ENCODE measurements at regions not wholly inside any gene's neighbourhood (a gene's known extent, or its start where the extent isn't known, plus 50 kb on each side); places are given as distances from the start of the nearest gene placed in this dataset.

DNA sequence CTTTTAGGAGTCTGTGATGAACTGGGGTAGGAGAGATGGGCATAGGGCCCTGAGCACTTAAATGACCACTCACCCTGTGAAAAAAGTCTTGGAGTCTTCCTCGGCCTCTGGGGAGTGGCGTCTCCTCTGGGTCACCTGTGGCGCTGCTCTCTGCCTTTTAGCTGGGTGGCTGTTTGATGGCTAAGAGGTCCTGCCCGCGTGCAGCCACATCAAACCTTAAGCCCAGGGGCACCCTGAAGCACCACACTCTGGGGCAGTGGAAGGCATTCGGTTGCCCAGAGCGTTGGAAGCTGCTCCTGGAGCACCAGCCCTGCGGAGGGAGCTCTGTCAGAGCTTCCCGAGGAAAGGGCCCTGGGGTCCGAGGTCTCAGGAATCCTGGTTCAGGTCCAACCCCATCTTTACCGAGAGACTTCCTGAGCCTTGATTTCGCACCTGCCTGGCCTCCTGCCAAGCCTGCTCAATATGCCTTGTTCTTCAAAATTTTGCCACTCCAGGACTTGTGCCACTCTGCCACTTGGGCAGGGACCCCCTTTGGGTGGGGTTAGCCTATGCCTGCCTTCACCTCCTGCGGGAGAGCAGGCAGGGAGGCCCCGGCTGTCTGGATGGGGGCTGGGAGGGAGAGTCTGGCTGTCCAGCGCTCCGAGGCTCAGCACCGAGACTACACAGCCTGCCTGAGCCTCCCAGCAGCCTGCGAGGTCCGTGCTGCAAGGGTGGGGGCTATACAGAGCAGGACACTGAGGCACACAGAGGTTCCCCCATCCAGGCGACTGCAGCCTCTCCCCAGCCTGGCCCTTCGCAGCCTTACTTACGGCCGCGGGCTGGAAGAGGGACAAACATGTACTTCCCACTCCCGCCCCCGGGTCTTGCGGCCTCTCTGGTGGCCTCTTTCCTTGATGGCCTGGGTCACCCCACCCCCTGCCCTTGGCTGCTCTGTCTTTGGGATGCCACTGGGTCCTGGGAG, 63.4 kb upstream of the RNU6ATAC start:
- H3K4me1 ChIP-seq: peaks cover 18 to 39% (median 20%) of the 10 kb centered on the region in 3 donors
- H3K27ac ChIP-seq: no peak overlapping the region
- H3K27me3 ChIP-seq: peaks cover 0 to 59% (median 0%) of the 10 kb centered on the region in 4 donors
- DNase-seq: no peak
- TF ChIP-seq, protein P1, sequence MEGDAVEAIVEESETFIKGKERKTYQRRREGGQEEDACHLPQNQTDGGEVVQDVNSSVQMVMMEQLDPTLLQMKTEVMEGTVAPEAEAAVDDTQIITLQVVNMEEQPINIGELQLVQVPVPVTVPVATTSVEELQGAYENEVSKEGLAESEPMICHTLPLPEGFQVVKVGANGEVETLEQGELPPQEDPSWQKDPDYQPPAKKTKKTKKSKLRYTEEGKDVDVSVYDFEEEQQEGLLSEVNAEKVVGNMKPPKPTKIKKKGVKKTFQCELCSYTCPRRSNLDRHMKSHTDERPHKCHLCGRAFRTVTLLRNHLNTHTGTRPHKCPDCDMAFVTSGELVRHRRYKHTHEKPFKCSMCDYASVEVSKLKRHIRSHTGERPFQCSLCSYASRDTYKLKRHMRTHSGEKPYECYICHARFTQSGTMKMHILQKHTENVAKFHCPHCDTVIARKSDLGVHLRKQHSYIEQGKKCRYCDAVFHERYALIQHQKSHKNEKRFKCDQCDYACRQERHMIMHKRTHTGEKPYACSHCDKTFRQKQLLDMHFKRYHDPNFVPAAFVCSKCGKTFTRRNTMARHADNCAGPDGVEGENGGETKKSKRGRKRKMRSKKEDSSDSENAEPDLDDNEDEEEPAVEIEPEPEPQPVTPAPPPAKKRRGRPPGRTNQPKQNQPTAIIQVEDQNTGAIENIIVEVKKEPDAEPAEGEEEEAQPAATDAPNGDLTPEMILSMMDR (IDR thresholded peaks at IDR 0.05): no peak
- TF ChIP-seq POLR2A (IDR thresholded peaks at IDR 0.05): no peak
- intact Hi-C loops (cut with DNase I): no loop called here
- no peaks in the 10 kb centered on the region for H3K9me3 ChIP-seq
- no peaks in the 10 kb centered on the region for H3K36me3 ChIP-seq
- WGBS, 2 donors: 45 to 59% methylated on average over 2 to 15 of the region's 27 CpGs
- no peak overlapping the region for H3K4me3 ChIP-seq

DNA sequence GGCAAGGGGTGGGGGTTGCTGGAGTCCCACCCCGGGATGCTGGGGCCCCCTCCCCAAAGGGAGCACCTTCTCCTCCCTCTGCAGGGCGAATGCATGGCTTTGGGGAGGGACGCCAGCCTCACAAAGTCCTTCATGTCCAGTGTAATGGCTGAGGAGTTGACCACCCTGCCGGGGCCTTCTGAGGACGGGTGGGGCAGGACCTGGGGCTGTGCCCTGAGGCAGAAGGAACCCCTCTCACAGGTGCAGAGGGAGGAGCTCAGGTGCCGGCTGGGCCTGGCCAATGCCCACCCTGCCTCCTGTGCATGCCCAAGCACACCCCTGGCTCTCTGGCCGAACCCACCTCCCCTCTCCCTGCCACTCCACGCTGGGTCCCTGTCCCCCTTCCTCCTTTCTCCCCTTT, 64.3 kb upstream of the RNU6ATAC start:
- intact Hi-C loops (cut with DNase I): no loop called here
- Histone ChIP-seq H3K27ac (no peak overlapping the region), H3K36me3 (no peaks in the 10 kb centered on the region), H3K4me1 (peaks cover 18 to 48% (median 25%) of the 10 kb centered on the region in 3 donors), H3K9me3 (no peaks in the 10 kb centered on the region), H3K27me3 (peaks cover 0 to 68% (median 0%) of the 10 kb centered on the region in 4 donors), H3K4me3 (no peak overlapping the region)
- 40 to 78% methylated on average over 1 to 3 of the region's 8 CpGs for WGBS, 2 donors
- no peak for DNase-seq
- TF ChIP-seq POLR2A (IDR thresholded peaks at IDR 0.05): no peak
- TF ChIP-seq, protein P1 (IDR thresholded peaks at IDR 0.05): no peak

DNA sequence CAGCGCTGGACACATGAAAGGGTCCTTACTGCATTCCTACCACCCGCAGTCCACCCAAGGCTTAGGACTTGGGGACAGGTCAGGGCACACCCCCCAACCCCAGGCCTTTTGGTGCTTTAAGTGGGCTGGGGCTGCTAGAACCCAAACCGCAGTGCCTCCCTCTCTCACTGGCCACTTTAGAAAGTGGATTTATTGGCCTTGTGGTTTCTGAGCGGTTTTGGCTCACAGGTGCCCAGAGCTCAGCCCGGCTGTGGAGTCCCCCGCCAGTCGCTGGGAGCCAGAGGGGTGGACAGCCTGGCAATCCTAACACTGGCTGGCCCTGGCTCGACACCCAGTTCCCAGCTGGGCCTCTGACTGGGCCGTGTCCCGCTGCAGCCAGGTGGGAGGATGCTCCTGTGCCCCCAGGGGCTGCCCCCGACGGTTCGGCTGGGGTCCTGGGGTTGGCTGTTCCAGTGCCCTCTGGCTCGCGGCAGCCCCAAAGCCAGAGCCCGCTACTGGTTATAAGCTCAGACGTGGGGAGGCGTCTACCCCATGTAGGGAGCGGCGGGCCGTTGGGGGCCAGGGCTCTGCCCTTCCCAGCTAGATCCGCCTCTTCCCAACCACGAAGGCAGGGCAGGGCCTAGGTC, 65.2 kb upstream of the RNU6ATAC start:
- H3K27me3 ChIP-seq: peaks cover 0 to 77% (median 0%) of the 10 kb centered on the region in 4 donors
- TF ChIP-seq POLR2A (IDR thresholded peaks at IDR 0.05): no peak
- TF ChIP-seq, protein P1 (IDR thresholded peaks at IDR 0.05): no peak
- H3K4me3 ChIP-seq: no peak overlapping the region
- intact Hi-C loops (cut with DNase I): no loop called here
- no peak for DNase-seq
- no peak overlapping the region for H3K27ac ChIP-seq
- 78% methylated on average over 4 of the region's 23 CpGs; no CpG with 5 or more reads in 1 of the 2 donors for WGBS, 2 donors
- no peaks in the 10 kb centered on the region for H3K36me3 ChIP-seq
- H3K4me1 ChIP-seq: peaks cover 22 to 57% (median 34%) of the 10 kb centered on the region in 3 donors
- H3K9me3 ChIP-seq: no peaks in the 10 kb centered on the region

DNA sequence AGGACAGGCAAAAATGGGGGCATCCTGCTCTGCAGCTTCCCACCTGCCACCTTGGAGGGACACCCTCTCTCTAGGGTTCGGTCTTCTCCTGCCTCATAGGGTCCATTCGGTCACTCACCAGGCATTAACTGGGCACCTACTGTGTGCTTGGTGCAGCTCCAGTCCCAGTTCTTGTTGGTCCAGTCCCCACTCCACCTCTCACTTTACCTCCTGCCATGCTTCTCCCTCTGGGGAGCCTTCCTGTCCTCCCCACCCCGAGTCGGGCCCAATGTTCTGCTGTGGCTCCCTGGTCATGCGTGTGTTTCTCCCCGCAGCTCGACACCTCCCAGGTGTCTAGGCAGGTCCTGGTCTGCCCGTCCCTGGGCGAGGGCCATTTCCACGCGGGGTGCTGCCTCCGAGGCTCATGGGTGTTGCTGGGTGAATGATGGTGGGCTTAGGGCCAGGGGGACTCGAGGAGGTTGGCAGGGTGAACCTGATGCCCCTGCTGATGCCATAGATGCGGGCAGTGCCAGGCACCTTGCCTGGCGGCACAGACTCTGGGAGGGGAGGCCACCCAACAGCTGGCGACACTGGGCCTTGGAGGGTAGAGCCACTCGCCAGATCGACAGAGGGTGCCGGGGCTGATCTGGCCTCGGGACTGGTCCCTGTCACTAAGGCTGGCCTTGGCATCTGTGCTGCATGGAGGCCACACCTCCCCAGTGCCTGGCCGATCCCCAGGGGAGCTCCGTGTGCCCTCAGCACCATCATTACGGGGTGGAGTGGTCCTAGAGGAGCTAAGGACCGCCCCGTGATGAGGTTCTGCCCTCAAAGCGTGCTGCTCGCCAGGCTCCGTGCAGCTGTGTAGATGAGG, 66.0 kb upstream of the RNU6ATAC start:
- H3K4me1 ChIP-seq: peaks cover 22 to 65% (median 36%) of the 10 kb centered on the region in 3 donors
- 60 to 64% methylated on average over 11 to 15 of the region's 28 CpGs for WGBS, 2 donors
- DNase-seq: no peak
- peak overlapping the region in 1 of 4 donors; percentile 34 for H3K4me3 ChIP-seq
- no peaks in the 10 kb centered on the region for H3K36me3 ChIP-seq
- no peaks in the 10 kb centered on the region for H3K9me3 ChIP-seq
- peak overlapping the region; percentile 59 to 87 (median 84) for H3K27ac ChIP-seq
- no peak for TF ChIP-seq POLR2A (IDR thresholded peaks at IDR 0.05)
- TF ChIP-seq, protein P1 (IDR thresholded peaks at IDR 0.05): no peak
- H3K27me3 ChIP-seq: peaks cover 0 to 84% (median 0%) of the 10 kb centered on the region in 4 donors
- intact Hi-C loops (cut with DNase I): no loop called here
